ENCODE measurements at regions not wholly inside any gene's neighbourhood (a gene's known extent, or its start where the extent isn't known, plus 50 kb on each side); places are given as distances from the start of the nearest gene placed in this dataset.

DNA sequence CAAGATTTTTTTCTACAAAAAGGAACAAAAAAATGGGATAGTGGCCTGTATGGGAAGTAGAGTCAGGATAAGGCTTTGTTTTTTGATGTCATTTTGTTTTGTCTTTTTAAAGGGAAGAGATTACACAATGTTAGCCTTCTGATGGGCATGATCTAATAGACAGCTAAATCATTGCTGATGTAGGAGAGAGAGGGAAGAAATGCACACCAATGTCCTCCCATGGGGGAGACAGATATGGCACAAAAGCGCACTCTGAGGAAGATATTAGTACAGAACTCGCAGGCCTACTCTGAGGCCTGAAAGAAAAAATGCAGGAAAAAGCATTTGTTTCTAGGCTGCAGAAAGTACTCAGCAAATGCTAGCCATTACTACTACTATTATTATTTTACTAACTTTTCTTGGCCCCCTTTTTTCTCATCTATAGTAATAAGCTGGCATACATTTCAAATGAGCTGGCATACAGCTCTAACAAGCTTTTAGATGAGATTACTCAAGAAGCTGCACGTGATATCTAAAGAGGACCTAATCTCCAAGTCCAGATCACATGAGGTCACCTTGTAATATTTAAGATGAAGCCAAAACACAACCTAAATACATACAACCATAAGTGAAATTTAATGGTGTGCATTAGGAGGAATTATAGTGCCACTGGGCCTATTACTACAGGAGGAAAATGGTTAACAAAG lies 269.4 kb upstream of the TANK start:
- no peak for TF ChIP-seq POLR2A (IDR thresholded peaks at IDR 0.05)
- TF ChIP-seq, protein P1, sequence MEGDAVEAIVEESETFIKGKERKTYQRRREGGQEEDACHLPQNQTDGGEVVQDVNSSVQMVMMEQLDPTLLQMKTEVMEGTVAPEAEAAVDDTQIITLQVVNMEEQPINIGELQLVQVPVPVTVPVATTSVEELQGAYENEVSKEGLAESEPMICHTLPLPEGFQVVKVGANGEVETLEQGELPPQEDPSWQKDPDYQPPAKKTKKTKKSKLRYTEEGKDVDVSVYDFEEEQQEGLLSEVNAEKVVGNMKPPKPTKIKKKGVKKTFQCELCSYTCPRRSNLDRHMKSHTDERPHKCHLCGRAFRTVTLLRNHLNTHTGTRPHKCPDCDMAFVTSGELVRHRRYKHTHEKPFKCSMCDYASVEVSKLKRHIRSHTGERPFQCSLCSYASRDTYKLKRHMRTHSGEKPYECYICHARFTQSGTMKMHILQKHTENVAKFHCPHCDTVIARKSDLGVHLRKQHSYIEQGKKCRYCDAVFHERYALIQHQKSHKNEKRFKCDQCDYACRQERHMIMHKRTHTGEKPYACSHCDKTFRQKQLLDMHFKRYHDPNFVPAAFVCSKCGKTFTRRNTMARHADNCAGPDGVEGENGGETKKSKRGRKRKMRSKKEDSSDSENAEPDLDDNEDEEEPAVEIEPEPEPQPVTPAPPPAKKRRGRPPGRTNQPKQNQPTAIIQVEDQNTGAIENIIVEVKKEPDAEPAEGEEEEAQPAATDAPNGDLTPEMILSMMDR (IDR thresholded peaks at IDR 0.05): no peak

Data from esophagus squamous epithelium (tissue), 4 donors.